COR-L47 (cell line): ENCODE measurements at regions not wholly inside any gene's neighbourhood (a gene's known extent, or its start where the extent isn't known, plus 50 kb on each side); places are given as distances from the start of the nearest gene placed in this dataset.

Experiments
- DNase-seq: peaks from one replicate; lab custom pipeline; 2025; lab: John Stamatoyannopoulos, UW

DNA sequence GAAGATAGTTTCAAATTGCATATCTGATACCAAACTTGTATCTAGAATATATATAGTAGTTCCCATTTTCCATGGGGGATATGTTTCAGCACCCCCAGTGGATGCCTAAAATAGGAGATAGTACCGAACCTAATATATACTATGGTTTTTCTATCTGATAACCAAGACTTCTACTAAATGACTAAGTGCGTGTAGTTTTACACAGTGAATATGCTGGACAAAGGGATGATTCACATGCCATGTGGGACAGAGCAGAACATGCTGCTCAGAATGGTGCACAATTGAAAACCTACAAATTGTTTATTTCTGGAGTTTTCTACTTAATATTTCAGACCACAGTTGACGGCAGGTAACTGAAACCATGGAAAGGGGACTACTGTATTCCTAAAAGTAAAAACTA is 73.4 kb upstream of the TP63 start:
- no peak for DNase-seq

DNA sequence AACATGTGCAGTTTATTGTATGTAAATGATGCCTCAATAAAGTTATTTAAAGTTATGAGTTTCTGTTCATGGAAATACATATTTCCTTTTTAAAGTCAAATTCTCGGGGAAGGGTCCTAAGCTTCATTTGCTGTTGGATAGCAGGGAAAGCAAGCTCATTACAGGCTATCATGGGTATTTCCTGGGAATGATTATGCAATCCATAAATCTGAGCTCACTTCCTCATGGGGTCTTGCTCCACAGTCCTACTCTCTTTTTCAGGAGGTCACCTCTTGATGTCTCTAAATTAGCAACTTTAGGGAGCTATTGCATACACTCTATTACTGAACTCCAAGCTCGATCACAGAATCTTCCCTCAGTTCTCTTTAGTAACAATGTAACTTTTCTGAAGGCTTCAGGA is 69.9 kb upstream of the TP63 start:
- DNase-seq, result no peak

DNA sequence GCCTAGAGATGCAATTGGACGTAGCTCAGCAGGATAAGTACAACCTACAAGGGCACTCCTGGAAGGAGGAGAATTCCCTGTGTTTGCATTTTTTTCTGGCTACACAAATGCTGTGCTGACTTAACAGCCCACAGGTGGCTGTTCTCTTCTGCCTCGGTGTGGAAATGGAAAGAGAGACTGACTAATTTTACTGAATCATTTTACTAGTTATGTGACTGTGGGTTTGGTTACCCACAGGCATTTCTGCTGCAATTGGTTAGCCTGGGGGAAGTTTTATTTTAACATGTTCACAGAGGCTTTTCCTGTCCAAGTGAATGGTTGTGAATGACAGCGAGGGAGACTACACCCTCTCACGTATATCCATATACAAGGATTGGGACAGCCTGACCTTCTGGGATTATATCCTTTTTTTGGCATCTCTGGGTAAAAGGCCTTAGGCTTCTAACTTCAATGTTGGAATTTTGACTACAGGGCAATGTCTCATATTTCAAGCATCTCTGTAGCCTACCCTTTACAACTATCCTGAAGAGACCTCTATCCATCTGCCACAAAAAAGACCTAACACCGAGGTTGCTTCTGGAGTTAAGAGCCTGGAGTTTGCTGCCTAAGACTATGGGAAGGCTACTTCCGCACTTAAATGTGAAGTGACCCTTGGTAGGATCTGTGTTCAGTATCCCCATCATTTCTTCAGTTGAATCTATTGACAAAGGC is 67.2 kb upstream of the TP63 start:
- DNase-seq, result no peak

DNA sequence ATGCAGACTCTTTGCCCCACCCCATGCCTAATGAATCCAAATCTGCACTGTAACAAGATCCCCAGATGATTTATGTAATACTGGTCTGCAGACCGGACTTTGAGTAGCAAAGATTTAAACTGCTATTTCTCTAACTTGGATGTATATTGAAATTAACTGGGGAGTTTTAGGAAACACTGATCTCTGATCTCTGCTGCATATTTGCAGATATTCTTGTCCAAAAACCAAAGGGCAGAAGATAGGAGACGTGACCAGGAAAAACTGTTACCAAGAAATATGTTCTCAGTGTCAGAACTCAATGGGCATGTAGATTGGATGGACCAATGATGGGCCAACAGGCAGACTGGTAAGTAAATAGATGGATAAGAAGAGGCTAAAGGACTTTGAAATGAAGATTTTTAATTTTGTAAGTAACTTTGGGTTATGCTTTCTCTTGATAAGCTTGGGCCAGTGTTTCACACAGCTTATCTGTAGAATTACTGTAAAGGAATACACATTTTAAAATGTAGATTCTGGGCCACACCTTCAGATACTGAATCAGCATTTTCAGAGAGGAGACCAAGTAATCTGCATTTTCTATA is 64.5 kb upstream of the TP63 start:
- no peak for DNase-seq

DNA sequence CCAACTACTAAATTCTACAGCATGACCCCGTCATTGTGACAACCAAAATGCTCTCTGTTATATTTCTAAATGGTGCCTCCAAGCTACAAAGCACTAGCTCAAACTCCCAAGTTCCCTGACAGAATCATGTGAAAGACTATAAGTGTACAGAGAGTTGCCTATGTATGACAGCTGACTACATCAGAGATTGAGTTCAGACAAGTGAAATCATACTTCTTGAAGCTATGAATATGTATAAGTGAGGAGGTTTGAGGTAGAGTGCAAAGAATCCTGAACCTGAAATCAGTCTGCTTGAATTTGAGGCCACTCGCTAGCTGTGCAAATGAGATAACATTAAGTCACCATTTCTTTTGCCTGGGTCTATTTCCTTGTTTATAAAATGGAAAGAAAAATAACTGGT is 63.9 kb upstream of the TP63 start:
- no peak for DNase-seq

DNA sequence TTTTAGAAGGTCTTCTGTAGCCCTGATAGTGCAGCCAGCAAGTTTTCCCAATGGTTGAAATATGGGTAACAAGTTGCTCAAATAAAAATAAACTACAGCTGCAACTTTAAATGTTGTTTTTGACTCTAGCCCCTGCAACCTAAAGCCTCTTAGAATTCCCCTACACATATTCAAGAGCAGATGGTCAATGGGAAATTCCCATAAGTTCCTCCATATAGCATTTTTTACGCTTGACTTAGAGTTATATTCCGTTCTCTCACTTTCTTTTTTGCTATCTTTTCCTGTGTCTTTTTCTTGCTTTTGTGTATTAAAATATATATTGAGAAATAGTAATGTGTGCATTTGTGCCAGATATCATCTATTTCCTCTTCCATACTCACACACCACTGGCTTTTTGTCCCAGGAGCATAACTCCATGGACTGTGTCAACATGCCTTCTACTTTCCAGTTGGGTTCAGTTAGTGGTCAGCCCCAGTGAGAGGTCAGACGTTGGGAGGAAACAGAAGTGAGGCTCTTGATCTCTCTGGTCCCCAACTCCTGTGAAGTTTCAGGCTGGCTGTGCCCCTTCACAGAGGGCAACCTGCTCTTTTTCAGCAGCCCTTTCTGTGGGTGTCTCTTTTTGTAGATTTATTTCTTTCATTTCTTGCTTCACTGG is 63.3 kb upstream of the TP63 start:
- no peak for DNase-seq

DNA sequence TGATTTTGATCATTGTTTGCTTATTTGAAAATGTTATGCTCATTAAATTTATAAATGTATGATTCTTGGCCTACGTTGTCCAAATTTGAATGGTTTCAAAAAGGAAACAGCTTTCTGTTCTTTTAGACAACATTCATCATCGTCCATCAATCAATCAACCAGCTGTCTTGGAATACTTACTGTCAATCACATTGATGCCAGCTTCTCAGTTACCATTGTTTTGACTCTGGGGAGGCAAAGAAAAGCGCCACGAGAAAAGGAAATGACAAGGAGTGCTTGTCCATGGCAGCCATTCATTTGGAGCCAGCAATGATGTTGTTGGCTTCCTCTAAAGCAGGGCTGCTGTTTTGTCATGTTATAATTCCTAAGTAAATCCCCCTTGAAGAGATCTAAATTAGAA is 62.2 kb upstream of the TP63 start:
- no peak for DNase-seq

DNA sequence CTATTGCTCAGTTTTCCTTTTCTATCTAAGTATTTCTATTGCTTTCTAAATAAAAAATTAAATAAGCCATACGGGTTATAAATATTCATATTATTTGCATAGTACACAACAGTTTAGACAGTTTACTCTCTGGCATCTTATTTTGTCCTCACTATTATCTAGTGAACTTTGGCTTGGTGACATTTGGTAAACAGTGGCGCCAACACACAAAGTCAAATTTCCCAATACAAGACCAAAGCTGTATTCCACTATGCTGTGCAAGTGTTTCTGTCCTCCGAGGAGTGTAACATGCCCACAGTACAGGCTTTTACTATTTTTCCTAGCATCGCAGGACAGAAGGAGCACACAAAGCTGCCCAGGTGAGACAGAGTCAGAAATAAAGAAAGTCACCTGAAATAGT is 61.7 kb upstream of the TP63 start:
- DNase-seq, result no peak

DNA sequence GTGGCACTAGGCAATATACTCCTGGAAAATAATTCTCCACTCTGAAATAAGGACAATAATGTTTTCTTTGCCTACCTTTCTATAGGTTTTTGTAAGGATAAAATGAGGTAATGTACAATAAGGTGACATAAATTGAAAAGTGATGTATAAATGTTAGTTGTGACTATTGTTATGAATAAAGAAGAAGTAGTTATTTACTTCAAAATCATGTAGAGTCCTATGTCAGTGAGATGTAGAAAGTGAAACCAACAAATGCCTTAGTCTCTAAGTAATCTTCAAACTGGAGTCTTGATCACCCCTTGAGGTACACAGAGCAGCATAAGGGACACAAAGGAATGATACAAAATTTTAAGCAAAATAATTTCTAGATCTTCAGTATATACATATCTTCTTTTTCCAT is 60.3 kb upstream of the TP63 start:
- DNase-seq, result no peak

DNA sequence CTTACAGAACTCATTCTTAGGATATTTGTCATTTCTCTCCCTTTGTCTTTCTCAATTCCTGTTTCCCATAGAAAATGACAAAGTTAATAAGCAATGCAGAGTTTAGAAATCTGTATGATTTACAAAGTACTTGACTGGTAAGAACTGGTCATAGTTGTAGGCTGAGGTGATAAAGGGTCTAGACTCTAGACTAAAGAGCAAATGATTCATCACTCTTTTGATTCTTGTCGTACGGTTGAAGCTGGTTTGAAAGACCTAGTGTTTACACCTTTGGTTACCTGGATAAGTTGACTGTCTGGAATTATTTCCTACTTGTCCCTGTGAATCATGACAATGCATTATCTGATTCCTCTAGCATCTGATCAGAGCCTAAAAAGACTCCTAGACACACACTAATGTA is 58.9 kb upstream of the TP63 start:
- DNase-seq, result no peak

DNA sequence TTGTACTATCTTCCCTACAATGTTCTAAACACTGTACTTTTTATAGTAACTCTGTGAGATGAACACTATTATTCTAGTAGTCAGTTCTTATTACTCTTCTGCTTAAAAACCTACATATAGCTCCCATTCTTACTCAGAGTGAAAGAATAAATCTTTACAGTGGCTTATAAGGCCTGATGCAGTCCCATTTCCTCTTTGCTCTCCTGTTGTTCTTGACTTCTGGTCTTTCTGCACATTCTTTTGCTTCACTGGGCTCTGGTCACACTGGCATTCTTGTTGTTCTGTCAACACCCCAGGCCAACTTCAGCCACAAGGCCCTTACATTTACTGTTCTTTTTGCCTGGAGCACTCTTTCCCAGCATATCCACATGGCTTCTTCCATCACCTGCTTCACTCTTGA is 58.2 kb upstream of the TP63 start:
- no peak for DNase-seq

DNA sequence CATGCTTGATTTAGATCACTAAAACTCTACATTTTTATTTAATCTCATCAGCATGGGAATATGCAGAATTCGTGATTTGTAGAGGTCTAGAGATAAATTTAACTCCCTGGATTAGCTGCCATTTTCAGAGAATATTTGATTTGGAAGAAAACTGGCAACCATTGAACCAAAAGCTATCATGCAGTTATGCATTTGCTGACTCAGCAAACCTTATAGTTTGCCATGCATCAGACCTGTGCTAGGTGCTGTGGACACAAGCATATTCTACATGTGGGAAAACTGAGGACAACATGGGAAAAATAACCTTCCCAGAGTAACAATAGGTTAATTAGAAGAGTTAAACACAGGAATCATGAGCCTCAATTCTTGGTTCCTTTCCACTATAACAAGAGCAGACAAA is 54.7 kb upstream of the TP63 start:
- DNase-seq, result no peak

DNA sequence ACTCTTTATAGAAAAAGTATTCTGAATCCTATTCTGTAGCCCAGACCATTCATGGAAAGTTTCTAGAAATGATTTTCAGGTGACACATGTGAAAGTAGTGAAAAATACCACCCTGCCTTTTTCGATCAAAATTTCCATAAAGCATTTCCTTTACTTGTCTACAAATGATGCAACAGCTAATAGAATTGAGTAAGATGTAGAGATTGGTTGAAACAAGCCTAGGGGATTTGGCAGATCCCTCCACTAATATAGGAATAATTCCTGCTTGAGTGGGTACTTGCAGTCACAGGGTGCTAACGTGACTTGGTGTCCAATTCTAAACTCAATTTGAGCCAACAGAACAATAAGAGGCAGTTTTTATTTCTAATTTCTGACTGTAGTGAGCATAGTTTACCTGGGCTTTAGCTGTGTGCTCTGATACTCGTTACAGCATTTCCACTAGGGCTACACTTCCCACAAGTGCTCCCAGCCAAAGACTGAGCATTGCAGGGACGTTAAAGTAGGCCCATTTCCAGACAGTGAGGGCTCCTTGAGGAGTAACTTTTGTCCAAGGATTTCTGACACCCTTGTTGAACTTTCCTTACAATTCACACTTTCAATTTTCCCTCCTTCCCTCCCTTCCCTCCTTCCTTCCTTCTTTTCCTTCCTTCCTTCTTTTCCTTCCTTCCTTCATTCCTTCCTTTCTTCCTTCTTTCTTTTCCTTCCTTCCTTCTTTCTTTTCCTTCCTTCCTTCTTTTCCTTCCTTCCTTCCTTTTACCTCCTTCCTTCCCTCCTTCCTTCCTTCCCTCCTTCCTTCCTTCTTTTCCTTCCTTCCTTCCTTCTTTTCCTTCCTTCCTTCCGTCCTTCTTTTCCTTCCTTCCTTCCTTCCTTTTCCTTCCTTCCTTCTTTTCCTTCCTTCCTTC is 53.9 kb upstream of the TP63 start:
- no peak for DNase-seq

DNA sequence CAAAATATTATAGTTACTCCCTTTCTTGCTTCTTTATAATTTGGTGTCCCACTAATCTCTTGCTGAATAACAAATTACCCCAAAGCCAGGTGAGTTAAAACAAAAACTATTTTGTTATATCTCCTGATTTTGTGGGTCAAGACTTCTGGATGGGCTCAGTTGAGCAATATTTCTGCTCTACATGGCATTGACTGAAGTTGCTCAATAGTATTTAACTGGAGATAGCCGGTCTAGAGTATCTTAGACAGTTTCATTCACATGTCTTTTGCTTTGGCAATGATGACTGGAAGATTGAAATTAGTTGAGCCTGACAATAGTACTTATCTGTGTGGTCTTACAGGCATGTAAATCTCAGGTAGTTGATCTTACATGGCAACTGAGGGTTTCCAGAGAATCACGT is 51.0 kb upstream of the TP63 start:
- DNase-seq, result no peak
